ENCODE measurements at regions not wholly inside any gene's neighbourhood (a gene's known extent, or its start where the extent isn't known, plus 50 kb on each side); places are given as distances from the start of the nearest gene placed in this dataset.

DNA sequence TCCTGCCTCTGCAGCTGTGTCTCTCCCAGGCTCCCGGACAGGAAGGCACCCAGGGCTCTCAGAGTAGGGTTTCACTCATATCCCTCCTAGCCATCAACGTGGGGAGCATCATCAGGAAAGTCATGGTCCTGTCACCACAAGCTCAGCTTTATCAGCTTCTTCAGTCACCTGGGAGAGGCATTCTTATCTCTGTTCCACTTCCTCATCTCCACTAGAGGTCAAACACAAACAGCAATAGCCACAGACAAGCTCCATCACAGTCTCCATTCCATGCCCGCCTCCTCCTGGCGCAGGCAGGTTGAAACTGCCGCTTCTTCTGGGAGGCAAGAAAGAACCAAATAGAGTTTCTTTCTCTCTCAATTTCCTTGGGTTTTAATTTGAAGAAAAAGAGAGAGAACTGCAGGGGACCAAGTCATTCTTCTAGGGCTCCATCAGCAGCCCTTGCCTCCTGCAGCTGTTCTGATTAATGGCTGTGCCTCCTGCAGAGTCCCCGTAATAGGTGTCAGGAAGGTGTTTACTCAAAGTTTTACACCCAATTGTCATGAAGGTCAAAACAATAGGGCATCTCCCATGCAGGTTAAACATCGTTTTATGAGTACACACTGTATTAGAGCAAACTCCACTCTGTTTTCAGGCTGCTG lies 377.9 kb downstream of the TMEM182 start:
- no peak for TF ChIP-seq POLR2A (IDR thresholded peaks at IDR 0.05)
- TF ChIP-seq, protein P1, sequence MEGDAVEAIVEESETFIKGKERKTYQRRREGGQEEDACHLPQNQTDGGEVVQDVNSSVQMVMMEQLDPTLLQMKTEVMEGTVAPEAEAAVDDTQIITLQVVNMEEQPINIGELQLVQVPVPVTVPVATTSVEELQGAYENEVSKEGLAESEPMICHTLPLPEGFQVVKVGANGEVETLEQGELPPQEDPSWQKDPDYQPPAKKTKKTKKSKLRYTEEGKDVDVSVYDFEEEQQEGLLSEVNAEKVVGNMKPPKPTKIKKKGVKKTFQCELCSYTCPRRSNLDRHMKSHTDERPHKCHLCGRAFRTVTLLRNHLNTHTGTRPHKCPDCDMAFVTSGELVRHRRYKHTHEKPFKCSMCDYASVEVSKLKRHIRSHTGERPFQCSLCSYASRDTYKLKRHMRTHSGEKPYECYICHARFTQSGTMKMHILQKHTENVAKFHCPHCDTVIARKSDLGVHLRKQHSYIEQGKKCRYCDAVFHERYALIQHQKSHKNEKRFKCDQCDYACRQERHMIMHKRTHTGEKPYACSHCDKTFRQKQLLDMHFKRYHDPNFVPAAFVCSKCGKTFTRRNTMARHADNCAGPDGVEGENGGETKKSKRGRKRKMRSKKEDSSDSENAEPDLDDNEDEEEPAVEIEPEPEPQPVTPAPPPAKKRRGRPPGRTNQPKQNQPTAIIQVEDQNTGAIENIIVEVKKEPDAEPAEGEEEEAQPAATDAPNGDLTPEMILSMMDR (IDR thresholded peaks at IDR 0.05), result no peak
- no peak for TF ChIP-seq POLR2AphosphoS5 (IDR thresholded peaks at IDR 0.05)
